Stomach (tissue), 8 donors: ENCODE measurements at regions not wholly inside any gene's neighbourhood (a gene's known extent, or its start where the extent isn't known, plus 50 kb on each side); places are given as distances from the start of the nearest gene placed in this dataset.

Experiments
- DNase-seq, 2 donors: peaks; one replicate each; pipeline versions ENCODE4 v3.0.0 to v3.0.0-alpha.2; 2013 to 2019
- H3K27ac ChIP-seq, 5 donors: fragments of 200-600 bp in 4 of 5; sonication (generic) in 4 of 5; one replicate each; pipeline ENCODE4 v1.5.1; 2013 to 2019; ENCODE audit warnings: mild to moderate bottlenecking in 1 of 5, moderate library complexity in 1 of 5
- H3K27me3 ChIP-seq, 3 donors: fragments of 200-600 bp; sonication (generic); one replicate each; pipeline ENCODE4 v1.5.1; 2017 to 2019; ENCODE audit warnings: mixed run types in 1 of 3
- H3K36me3 ChIP-seq, 4 donors: fragments of 200-600 bp; sonication (generic); 1 replicate in 3 of 4; 2 replicates in 1 of 4; pipeline ENCODE4 v1.5.1; 2016 to 2019
- H3K4me1 ChIP-seq, 4 donors: fragments of 200-600 bp; sonication (generic); one replicate each; pipeline ENCODE4 v1.5.1; 2016 to 2019
- H3K4me3 ChIP-seq, 4 donors: fragments of 200-600 bp; sonication (generic) in 3 of 4; one replicate each; pipeline ENCODE4 v1.5.1; 2016 to 2019; ENCODE audit warnings: mild to moderate bottlenecking in 1 of 4
- H3K9me3 ChIP-seq, 4 donors: fragments of 200-600 bp; sonication (generic); one replicate each; pipeline ENCODE4 v1.5.1; 2016 to 2019
- CTCF ChIP-seq, 7 experiments: fragments of 450-650 bp in 4 of 7; fragments of 200-600 bp in 3 of 7; sonication (generic) in 3 of 7; IDR thresholded peaks; one replicate each; pipeline ENCODE4 v1.5.1; 2016 to 2019; ENCODE audit warnings: antibody characterized with exemption in 7 of 7, control low read depth in 2 of 7, mild to moderate bottlenecking in 1 of 7
- EP300 ChIP-seq: sonication (generic); formaldehyde crosslinking; IDR thresholded peaks from one replicate; pipeline ENCODE4 v1.6.1; 2017; ENCODE audit warnings: antibody characterized with exemption
- POLR2A ChIP-seq, 4 donors: fragments of 450-650 bp; IDR thresholded peaks; one replicate each; pipeline ENCODE4 v1.6.1; 2016; ENCODE audit warnings: antibody characterized with exemption in 4 of 4, control low read depth in 2 of 4, mild to moderate bottlenecking in 1 of 4, moderate library complexity in 1 of 4
- POLR2AphosphoS5 ChIP-seq, 3 donors: sonication (generic); formaldehyde crosslinking; IDR thresholded peaks; one replicate each; pipeline ENCODE4 v1.6.1; 2016; ENCODE audit warnings: antibody characterized with exemption in 3 of 3
- WGBS, 5 donors: extraction: QIAGEN DNeasy Blood & Tissue Kit in 3 of 5; methylation state at CpG; one replicate each; pipeline versions ENCODE4 v1.1.5 to v1.1.7; 2013 to 2018; 5-methylcytosine and 5-hydroxymethylcytosine counted together
- intact Hi-C: fragments of 100-400 bp; cut with DNase I; formaldehyde crosslinking; loops from one replicate; pipeline ENCODE4 v1.15.1; 2023; ENCODE audit warnings: low total_unique reads
- donor health status: healthy with polysubstance abuse.
- donor health status: Bipolar disorder and iron deficiency.
- donor health status: healthy.

GRCh38 chr2:171608168-171608567 lies 79.1 kb upstream of the DYNC1I2 start:
- Histone ChIP-seq H3K27ac (no peak overlapping the region), H3K9me3 (peaks cover 0 to 7% (median 0%) of the 10 kb centered on the region in 4 donors), H3K4me1 (no peaks in the 10 kb centered on the region), H3K36me3 (no peaks in the 10 kb centered on the region), H3K4me3 (no peak overlapping the region), H3K27me3 (peaks cover 0 to 15% (median 0%) of the 10 kb centered on the region in 3 donors)
- intact Hi-C loops, result no loop called here
- no peak for TF ChIP-seq CTCF (IDR thresholded peaks at IDR 0.05)
- TF ChIP-seq POLR2A (IDR thresholded peaks at IDR 0.05), result no peak
- TF ChIP-seq EP300, result no peak
- TF ChIP-seq POLR2AphosphoS5 (IDR thresholded peaks at IDR 0.05), result no peak
- no peak for DNase-seq
- 82 to 99% (median 94%) methylated on average over 2 of the region's 2 CpGs for WGBS, 5 donors

GRCh38 chr2:171610824-171611223 lies 76.4 kb upstream of the DYNC1I2 start:
- Histone ChIP-seq H3K9me3 (peaks cover 0 to 7% (median 0%) of the 10 kb centered on the region in 4 donors), H3K27me3 (peaks cover 0 to 7% (median 0%) of the 10 kb centered on the region in 3 donors), H3K27ac (no peak overlapping the region), H3K4me3 (no peak overlapping the region), H3K36me3 (no peaks in the 10 kb centered on the region), H3K4me1 (no peaks in the 10 kb centered on the region)
- no peak for TF ChIP-seq POLR2A (IDR thresholded peaks at IDR 0.05)
- TF ChIP-seq CTCF (IDR thresholded peaks at IDR 0.05), result no peak
- TF ChIP-seq POLR2AphosphoS5 (IDR thresholded peaks at IDR 0.05), result no peak
- TF ChIP-seq EP300, result no peak
- no peak for DNase-seq
- 82 to 95% (median 91%) methylated on average over 5 to 6 of the region's 6 CpGs for WGBS, 5 donors
- intact Hi-C loops, result no loop called here

GRCh38 chr2:171615069-171615468 lies 72.2 kb upstream of the DYNC1I2 start:
- no peaks in the 10 kb centered on the region for H3K36me3 ChIP-seq
- DNase-seq, result no peak
- no peak for TF ChIP-seq CTCF (IDR thresholded peaks at IDR 0.05)
- no peak for TF ChIP-seq POLR2AphosphoS5 (IDR thresholded peaks at IDR 0.05)
- TF ChIP-seq EP300, result no peak
- no peak for TF ChIP-seq POLR2A (IDR thresholded peaks at IDR 0.05)
- 43 to 73% (median 45%) methylated on average over 1 of the region's 1 CpG for WGBS, 5 donors
- no peak overlapping the region for H3K4me3 ChIP-seq
- intact Hi-C loops, result no loop called here
- no peaks in the 10 kb centered on the region for H3K27me3 ChIP-seq
- H3K4me1 ChIP-seq, result no peaks in the 10 kb centered on the region
- H3K27ac ChIP-seq, result no peak overlapping the region
- H3K9me3 ChIP-seq, result no peaks in the 10 kb centered on the region

DNA sequence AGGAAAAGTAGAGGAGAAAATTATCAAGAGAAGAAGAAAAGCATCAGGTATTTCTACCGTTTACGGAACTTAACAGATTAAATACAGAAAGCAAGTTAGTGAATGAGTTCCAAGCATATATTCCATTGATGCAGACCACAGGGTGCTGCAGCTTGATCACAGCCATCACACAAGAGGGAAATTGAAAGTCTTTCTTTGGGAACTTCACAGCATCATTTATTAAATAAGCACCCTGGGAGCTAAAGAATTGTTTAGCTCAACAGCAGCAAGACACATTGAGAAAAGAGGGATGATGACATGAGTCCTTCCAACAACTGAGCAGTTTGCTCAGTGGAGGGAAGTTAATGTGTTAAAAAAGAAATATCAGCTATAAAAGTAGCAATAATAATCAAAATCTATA lies 69.3 kb upstream of the DYNC1I2 start:
- H3K27ac ChIP-seq, result no peak overlapping the region
- no peaks in the 10 kb centered on the region for H3K27me3 ChIP-seq
- 60 to 93% (median 86%) methylated on average over 2 of the region's 2 CpGs for WGBS, 5 donors
- no peak for DNase-seq
- TF ChIP-seq POLR2AphosphoS5 (IDR thresholded peaks at IDR 0.05), result no peak
- TF ChIP-seq EP300, result no peak
- TF ChIP-seq CTCF (IDR thresholded peaks at IDR 0.05), result no peak
- TF ChIP-seq POLR2A (IDR thresholded peaks at IDR 0.05), result no peak
- intact Hi-C loops, result no loop called here
- no peaks in the 10 kb centered on the region for H3K4me1 ChIP-seq
- H3K36me3 ChIP-seq, result no peaks in the 10 kb centered on the region
- no peak overlapping the region for H3K4me3 ChIP-seq
- no peaks in the 10 kb centered on the region for H3K9me3 ChIP-seq
